HepG2 (cell line): ENCODE measurements at regions not wholly inside any gene's neighbourhood (a gene's known extent, or its start where the extent isn't known, plus 50 kb on each side); places are given as distances from the start of the nearest gene placed in this dataset.

ENCODE experiments used
- ATAC-seq: fragments of 200-7000 bp; cut with Tn5 transposase; 3 replicates; pipeline ENCODE4 v1.9.1; 2020; ENCODE audit warnings: mild to moderate bottlenecking, moderate library complexity
- BruUV-seq: library from RNA; stranded (reverse); fragments of 400-500 nt; replicated peaks from 2 replicates; lab custom pipeline; 2021; lab: Mats Ljungman, UMichigan
- CTCF ChIA-PET: fragments of 300-600 bp; formaldehyde crosslinking; extraction: SDS; loops from one replicate; lab custom pipeline; 2021; ENCODE audit warnings: low total read pairs, inconsistent platforms, low intra/inter-chr PET ratio; lab: Yijun Ruan, JAX
- POLR2A ChIA-PET: fragments of 350-600 bp; sonication (Branson Sonifier 250); formaldehyde crosslinking; loops from one replicate; lab custom pipeline; 2020; ENCODE audit warnings: antibody characterized with exemption, inconsistent platforms; lab: Yijun Ruan, JAX
- DNase-seq: peaks from one replicate; pipeline ENCODE4 v3.0.0-alpha.2; 2015; ENCODE audit warnings: low spot score
- FAIRE-seq: peaks from 3 replicates; lab custom pipeline; 2011; peaks lifted over from hg19 to GRCh38; lab: Jason Lieb, UNC
- H2AFZ ChIP-seq: one replicate; pipeline ENCODE4 v1.6.1; 2011; ENCODE audit warnings: low read length, inconsistent platforms
- H3K27ac ChIP-seq: fragments of 300-600 bp; 3 replicates; pipeline ENCODE4 v1.8.0; 2011; ENCODE audit warnings: mixed run types, mild to moderate bottlenecking, mixed read lengths, low read length, inconsistent platforms; ENCODE audit not compliant: insufficient read depth; ENCODE audit errors: extremely low read length
- H3K27me3 ChIP-seq, 2 experiments: fragments of 200-600 bp in 1 of 2; 2 replicates in 1 of 2; 3 replicates in 1 of 2; pipeline versions ENCODE4 v1.6.0 to v1.8.0; 2011; ENCODE audit warnings: low read length in 2 of 2, mild to moderate bottlenecking in 2 of 2, moderate library complexity in 2 of 2, inconsistent platforms in 1 of 2; ENCODE audit not compliant: insufficient read depth in 2 of 2, control insufficient read depth in 1 of 2
- H3K36me3 ChIP-seq, 2 experiments: fragments of 200-600 bp in 1 of 2; replicated peaks in 1 of 2; 2 replicates in 1 of 2; 3 replicates in 1 of 2; pipeline versions ENCODE4 v1.5.1 to v1.8.0; 2011; ENCODE audit warnings: low read length in 2 of 2, inconsistent platforms in 1 of 2; ENCODE audit not compliant: insufficient read depth in 2 of 2, control insufficient read depth in 1 of 2
- H3K4me1 ChIP-seq: 2 replicates; pipeline ENCODE4 v1.5.1; 2012; ENCODE audit warnings: low read length, inconsistent platforms; ENCODE audit not compliant: insufficient read depth
- H3K4me2 ChIP-seq: 2 replicates; pipeline ENCODE4 v1.6.0; 2011; ENCODE audit warnings: low read depth, low read length, inconsistent platforms
- H3K4me3 ChIP-seq, 3 experiments: fragments of 200-600 bp in 1 of 3; sonication (generic), shearing (Covaris generic) in 1 of 3; replicated peaks in 1 of 3; 2 replicates each; pipeline ENCODE4 v1.5.1; 2011 to 2016; ENCODE audit warnings: low read length in 3 of 3, inconsistent platforms in 2 of 3, low read depth in 2 of 3, mild to moderate bottlenecking in 2 of 3, control low read depth in 1 of 3, mixed read lengths in 1 of 3; ENCODE audit not compliant: insufficient read depth in 1 of 3
- H3K79me2 ChIP-seq: one replicate; pipeline ENCODE4 v1.6.1; 2011; ENCODE audit warnings: low read length, inconsistent platforms; ENCODE audit not compliant: insufficient read depth
- H3K9ac ChIP-seq: 2 replicates; pipeline ENCODE4 v1.6.0; 2011; ENCODE audit warnings: mild to moderate bottlenecking, low read depth, low read length, inconsistent platforms; ENCODE audit not compliant: insufficient read depth
- H3K9me3 ChIP-seq: 2 replicates; pipeline ENCODE4 v1.5.1; 2012; ENCODE audit warnings: mild to moderate bottlenecking, low read length
- H4K20me1 ChIP-seq: 2 replicates; pipeline ENCODE4 v1.6.0; 2011; ENCODE audit warnings: inconsistent platforms, mild to moderate bottlenecking, low read length, moderate library complexity; ENCODE audit not compliant: insufficient read depth
- MAFF ChIP-seq: IDR thresholded peaks from 2 replicates; pipeline ENCODE4 v1.6.1; 2011; ENCODE audit warnings: low read depth, low read length, improper control_type of control experiment
- MAFK ChIP-seq, 2 experiments: IDR thresholded peaks in 1 of 2; conservative IDR thresholded peaks in 1 of 2; 2 replicates each; pipeline ENCODE4 v1.6.1; 2011; ENCODE audit warnings: improper control_type of control experiment in 2 of 2, low read length in 2 of 2
- ZNF619 ChIP-seq: sonication (generic); formaldehyde crosslinking; IDR thresholded peaks from 2 replicates; pipeline ENCODE4 v1.4.0; 2020; ENCODE audit warnings: mild to moderate bottlenecking, missing genetic modification reagents
- ZNF644 ChIP-seq: IDR thresholded peaks from 2 replicates; pipeline ENCODE4 v1.6.1; 2016; ENCODE audit warnings: low read depth
- WGBS: methylation state at CpG from one replicate; pipeline ENCODE4 v1.1.6; 2017; ENCODE audit warnings: low lambda C conversion rate; 5-methylcytosine and 5-hydroxymethylcytosine counted together
- in situ Hi-C: cut with HindIII; loops from 2 replicates; pipeline ENCODE4 v1.10.0; 2017; ENCODE audit warnings: low pct_unique_long_range_greater_than_20kb; ENCODE audit not compliant: extremely low pct_ligation_motif_present
- intact Hi-C: fragments of 100-400 bp; cut with micrococcal nuclease; formaldehyde crosslinking; loops from one replicate; pipeline ENCODE4 v1.10.0; 2022; ENCODE audit not compliant: unreplicated experiment
- TF ChIP-seq, protein P1 (sequence below): sonication (generic); formaldehyde crosslinking; IDR thresholded peaks from 2 replicates; pipeline ENCODE4 v1.4.0; 2020; ENCODE audit warnings: mild to moderate bottlenecking, missing genetic modification reagents

DNA sequence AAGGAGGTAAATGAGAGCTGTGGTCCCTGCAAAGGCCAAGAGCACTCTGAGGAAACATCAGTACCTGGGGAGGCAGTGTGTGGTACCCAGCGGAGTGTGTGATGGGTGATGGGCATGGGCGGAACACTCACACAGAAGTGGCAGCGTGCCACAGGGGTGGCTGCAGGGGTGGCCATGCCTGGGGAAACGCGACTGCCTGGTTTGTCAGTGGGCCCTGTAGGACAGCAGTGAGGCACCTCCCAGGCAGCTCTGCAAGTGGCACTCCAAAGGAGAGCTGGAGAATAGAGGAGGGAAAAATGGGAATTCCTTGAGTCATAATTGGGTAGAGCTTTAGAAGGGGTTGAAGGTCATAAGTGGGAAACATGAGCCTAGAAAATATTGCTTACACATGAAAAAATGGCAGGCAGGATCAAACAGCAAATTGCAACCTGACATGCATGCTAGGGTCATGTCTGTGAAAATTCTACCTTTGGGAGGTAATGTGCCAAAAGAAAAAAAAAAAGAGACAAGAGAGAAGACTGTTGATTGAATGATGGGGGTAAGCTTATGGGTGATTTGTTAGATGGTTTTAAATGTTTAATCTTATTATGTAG lies 138.4 kb downstream of the RPLP1 start:
- DNase-seq = no peak
- TF ChIP-seq, protein P1, sequence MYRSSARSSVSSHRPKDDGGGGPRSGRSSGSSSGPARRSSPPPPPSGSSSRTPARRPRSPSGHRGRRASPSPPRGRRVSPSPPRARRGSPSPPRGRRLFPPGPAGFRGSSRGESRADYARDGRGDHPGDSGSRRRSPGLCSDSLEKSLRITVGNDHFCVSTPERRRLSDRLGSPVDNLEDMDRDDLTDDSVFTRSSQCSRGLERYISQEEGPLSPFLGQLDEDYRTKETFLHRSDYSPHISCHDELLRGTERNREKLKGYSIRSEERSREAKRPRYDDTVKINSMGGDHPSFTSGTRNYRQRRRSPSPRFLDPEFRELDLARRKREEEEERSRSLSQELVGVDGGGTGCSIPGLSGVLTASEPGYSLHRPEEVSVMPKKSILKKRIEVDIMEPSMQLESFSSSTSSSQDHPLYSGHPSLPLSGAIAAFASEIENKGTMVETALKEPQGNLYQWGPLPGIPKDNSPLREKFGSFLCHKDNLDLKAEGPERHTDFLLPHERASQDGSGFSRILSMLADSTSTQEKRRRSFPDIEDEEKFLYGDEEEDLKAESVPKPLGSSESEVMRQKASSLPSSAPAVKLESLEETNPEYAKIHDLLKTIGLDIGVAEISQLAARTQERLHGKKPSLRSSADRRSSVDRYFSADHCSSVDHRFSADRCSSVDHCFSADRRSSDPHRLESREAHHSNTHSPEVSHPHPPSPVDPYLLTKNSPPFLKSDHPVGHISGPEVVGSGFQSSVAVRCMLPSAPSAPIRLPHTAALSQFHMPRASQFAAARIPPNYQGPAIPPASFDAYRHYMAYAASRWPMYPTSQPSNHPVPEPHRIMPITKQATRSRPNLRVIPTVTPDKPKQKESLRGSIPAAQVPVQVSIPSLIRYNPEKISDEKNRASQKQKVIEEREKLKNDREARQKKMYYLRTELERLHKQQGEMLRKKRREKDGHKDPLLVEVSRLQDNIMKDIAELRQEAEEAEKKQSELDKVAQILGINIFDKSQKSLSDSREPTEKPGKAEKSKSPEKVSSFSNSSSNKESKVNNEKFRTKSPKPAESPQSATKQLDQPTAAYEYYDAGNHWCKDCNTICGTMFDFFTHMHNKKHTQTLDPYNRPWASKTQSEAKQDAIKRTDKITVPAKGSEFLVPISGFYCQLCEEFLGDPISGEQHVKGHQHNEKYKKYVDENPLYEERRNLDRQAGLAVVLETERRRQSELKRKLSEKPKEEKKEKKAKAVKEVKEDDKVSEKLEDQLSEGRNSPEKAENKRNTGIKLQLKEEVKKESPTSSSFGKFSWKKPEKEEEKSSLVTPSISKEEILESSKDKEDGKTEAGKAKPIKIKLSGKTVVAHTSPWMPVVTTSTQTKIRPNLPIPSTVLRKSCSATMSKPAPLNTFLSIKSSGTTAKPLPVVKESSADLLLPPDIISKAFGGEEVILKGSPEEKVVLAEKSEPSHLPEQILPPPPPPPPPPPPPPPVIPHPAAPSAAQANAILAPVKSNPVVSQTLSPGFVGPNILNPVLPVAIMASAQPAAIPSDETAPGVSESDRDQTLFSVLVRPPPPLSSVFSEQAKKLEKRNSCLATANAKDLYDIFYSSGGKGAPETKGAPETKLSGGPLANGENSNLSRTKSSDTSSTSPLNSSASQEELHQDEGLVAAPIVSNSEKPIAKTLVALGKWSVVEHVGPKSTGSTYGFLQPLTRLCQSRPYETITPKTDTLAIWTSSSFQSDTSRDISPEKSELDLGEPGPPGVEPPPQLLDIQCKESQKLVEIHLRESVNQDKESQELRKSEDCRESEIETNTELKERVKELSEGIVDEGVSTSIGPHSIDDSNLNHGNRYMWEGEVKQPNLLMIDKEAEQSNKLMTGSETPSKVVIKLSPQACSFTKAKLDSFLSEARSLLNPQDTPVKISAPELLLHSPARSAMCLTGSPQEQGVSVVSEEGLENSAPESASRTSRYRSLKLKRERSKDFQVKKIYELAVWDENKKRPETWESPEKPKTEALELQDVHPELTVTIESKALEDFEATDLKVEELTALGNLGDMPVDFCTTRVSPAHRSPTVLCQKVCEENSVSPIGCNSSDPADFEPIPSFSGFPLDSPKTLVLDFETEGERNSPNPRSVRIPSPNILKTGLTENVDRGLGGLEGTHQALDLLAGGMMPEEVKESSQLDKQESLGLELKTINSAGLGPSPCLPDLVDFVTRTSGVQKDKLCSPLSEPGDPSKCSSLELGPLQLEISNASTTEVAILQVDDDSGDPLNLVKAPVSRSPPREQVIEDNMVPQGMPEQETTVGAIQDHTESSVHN (CRISPR knock-in tag) = no peak
- TF ChIP-seq MAFK (conservative IDR thresholded peaks at IDR 0.05 in 1 of 2, IDR thresholded peaks at IDR 0.05 in 1 of 2; ENCODE audit: low read length in 2 of 2) (peak; percentile 58 to 72; a peak in 3 of 4 replicates), ZNF619 (CRISPR knock-in tag) (no peak), MAFF (peak; percentile 60), ZNF644 (CRISPR knock-in tag) (no peak)
- ChIA-PET POLR2A (interaction anchor here (0.7 to 1.7 kb wide), 3 partner anchors 12 to 129 kb away, joined by 3 to 6 read pairs (median 4); no protein-coding TSS in a partner anchor), CTCF (no interaction called here)
- peaks cover 20 to 79% of the 10 kb centered on the region in 2 experiments for H3K27me3 ChIP-seq
- H3K9me3 ChIP-seq = no peaks in the 10 kb centered on the region
- no peak for FAIRE-seq
- peaks cover 36% of the 10 kb centered on the region for H3K4me1 ChIP-seq
- H3K4me2 ChIP-seq = no peak overlapping the region
- ATAC-seq = no peak
- intact Hi-C loops (loop anchor here (5.0 kb wide), 2 partner anchors 129 to 506 kb away; partner anchors contain the start of gene TLE3), in situ Hi-C loops (loop anchor here (25.0 kb wide), 1 partner anchor 546 kb away; no protein-coding TSS in a partner anchor)
- no peak overlapping the region for H3K9ac ChIP-seq
- no TSS peak for BruUV-seq
- H4K20me1 ChIP-seq = peaks cover 92% of the 10 kb centered on the region
- no peaks in the 10 kb centered on the region for H3K36me3 ChIP-seq
- H3K4me3 ChIP-seq = no peak overlapping the region
- H3K79me2 ChIP-seq = no peaks in the 10 kb centered on the region
- no peak overlapping the region for H3K27ac ChIP-seq
- WGBS = 77% methylated on average over 5 of the region's 5 CpGs
- H2AFZ ChIP-seq = no peak overlapping the region
